PC-9 (cell line): ENCODE measurements at regions not wholly inside any gene's neighbourhood (a gene's known extent, or its start where the extent isn't known, plus 50 kb on each side); places are given as distances from the start of the nearest gene placed in this dataset.

Experiments
- CTCF ChIP-seq: fragments of 200-600 bp; sonication (generic); conservative IDR thresholded peaks from 2 replicates; pipeline ENCODE4 v1.6.1; 2017; ENCODE audit warnings: mixed run types, antibody characterized with exemption, mild to moderate bottlenecking, moderate library complexity
- EZH2 ChIP-seq: fragments of 200-600 bp; sonication (generic); IDR thresholded peaks from 2 replicates; pipeline ENCODE4 v1.8.0; 2017; ENCODE audit warnings: antibody characterized with exemption, low read depth

GRCh38 chr7:41047211-41047610 lies 655.7 kb downstream of the INHBA start:
- TF ChIP-seq CTCF (no peak), EZH2 (no peak)
